AG09309 (cell line): ENCODE measurements at regions not wholly inside any gene's neighbourhood (a gene's known extent, or its start where the extent isn't known, plus 50 kb on each side); places are given as distances from the start of the nearest gene placed in this dataset.

ENCODE experiments used
- DNase-seq: peaks from one replicate; pipeline ENCODE4 v3.0.0-alpha.2; 2010; ENCODE audit warnings: low read depth
- H3K4me3 ChIP-seq: 2 replicates; pipeline ENCODE4 v1.5.1; 2011; ENCODE audit warnings: mild to moderate bottlenecking, low read depth, low read length, moderate library complexity; ENCODE audit not compliant: control insufficient read depth
- CTCF ChIP-seq: IDR thresholded peaks from 2 replicates; pipeline ENCODE4 v1.5.1; 2011; ENCODE audit warnings: mild to moderate bottlenecking, low read depth, low read length, inconsistent platforms; ENCODE audit not compliant: insufficient read depth, control insufficient read depth; ENCODE audit errors: missing control alignments

GRCh38 chr11:110830344-110830743 is 118.1 kb upstream of the ARHGAP20 start:
- TF ChIP-seq CTCF: no peak
- DNase-seq: no peak
- H3K4me3 ChIP-seq: no peak overlapping the region

DNA sequence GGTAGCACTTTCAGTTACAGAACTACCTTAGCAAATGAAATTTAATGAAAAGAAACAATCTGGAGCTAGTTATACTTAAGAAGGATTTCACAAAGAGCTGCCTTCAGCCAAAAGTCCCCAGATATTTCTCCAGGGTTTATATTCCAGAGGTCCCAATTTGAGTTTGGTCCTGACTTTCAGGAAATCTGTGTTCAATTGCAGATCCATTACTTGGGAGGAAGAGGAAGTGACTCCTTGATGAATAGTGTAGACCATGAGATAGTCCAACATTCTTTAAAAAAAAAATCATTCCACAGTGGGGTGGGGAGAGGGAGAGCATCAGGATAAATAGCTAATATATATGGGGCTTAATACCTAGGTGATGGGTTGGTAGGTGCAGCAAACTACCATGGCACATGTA is 117.6 kb upstream of the ARHGAP20 start:
- TF ChIP-seq CTCF: no peak
- H3K4me3 ChIP-seq: no peak overlapping the region
- DNase-seq: no peak

GRCh38 chr11:110828086-110828485 is 115.8 kb upstream of the ARHGAP20 start:
- no peak for DNase-seq
- no peak overlapping the region for H3K4me3 ChIP-seq
- no peak for TF ChIP-seq CTCF

DNA sequence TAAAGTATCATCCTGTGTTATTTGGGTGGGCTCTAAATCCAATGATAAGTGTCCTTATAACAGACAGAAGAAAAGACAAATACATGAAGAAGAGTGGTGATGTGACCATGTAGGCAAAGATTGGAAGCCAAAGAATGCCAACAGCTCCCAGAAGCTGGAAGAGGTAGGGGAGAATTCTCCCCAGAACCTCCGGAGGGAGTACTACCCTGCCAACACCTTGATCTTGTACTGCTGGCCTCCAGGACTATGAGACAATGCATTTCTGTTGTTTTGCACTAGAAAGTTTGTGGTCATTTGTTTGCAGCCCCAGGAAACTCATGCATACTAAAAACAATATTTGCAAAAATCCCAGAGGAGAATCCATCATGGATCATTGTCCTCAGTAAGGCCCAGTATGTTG is 115.0 kb upstream of the ARHGAP20 start:
- no peak for TF ChIP-seq CTCF
- no peak for DNase-seq
- H3K4me3 ChIP-seq: no peak overlapping the region

DNA sequence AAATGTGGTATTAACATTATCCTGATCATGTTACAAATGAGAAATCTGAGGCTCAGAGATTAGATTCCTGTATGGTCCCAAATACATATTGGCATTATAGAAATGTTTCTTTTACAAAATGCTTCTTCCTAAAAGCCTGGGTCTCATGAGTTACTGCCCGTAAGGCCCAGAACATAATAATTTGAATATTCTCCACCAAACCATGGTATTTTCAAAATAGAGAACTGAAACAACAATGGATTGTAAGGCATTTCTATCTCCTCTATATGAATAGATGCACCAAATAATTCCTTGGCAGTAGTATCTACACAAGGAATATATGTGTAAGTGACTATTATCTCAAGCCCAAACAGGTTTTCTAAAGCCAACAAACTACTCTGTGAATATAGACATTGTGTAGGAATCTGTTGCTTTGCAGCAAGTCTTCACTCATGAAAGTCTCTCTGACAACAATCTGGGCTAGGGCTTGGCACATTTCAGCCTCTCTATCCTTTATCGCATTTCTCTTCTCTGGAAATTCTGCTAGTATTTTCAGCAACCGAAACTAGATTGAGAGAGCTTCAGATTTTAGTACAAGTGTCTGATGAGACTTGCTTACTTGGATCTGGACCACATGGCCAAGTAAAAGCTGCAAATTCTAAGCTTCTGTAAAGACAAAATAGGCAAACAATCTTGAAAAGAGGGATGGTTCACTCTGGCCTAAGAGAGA is 112.8 kb upstream of the ARHGAP20 start:
- DNase-seq: no peak
- TF ChIP-seq CTCF: no peak
- H3K4me3 ChIP-seq: no peak overlapping the region

DNA sequence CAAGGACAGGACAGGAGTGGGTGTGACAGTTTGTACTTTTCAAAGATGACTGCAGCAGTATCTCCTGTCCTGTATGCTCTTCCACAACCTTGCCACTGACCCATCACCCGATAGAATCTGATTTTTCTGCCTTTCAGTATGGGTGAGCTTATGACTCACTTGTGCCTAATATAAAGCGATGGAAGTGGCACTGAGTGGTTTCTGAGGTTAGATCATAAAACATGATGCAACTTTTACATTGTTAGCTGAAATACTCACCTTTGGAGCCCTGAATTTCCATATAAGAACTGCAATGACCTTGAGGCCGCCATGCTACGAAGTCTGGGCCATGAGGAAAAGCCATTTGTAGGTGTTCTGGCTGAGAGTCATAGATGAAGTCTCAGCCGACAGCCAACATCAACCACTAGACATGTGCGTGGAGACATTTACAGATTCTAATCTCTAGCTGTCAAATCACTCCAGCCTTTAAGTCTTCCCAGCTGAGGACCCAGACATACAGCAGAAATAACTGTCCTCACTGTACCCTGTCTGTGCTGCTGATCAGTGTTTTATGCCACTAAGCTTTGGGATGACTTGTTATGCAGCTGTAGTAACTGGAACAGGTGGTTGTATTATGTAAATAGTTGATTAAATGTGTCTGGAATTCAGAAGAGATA is 105.9 kb upstream of the ARHGAP20 start:
- DNase-seq: peak; percentile 52
- no peak overlapping the region for H3K4me3 ChIP-seq
- no peak for TF ChIP-seq CTCF
